Progenitor cell of endocrine pancreas (in vitro differentiated cells): ENCODE measurements at regions not wholly inside any gene's neighbourhood (a gene's known extent, or its start where the extent isn't known, plus 50 kb on each side); places are given as distances from the start of the nearest gene placed in this dataset.

Experiments
- DNase-seq: peaks from one replicate; pipeline ENCODE4 v3.0.0; 2021; ENCODE audit warnings: low spot score; ENCODE audit not compliant: unreplicated experiment
- H3K27ac Mint-ChIP-seq: 2 replicates; pipeline ENCODE4 v1.8.0; 2021; ENCODE audit warnings: mild to moderate bottlenecking, moderate library complexity, mixed read lengths
- H3K27me3 Mint-ChIP-seq: 2 replicates; pipeline ENCODE4 v1.8.0; 2021; ENCODE audit warnings: mixed read lengths
- H3K36me3 Mint-ChIP-seq: 2 replicates; pipeline ENCODE4 v1.8.0; 2022; ENCODE audit warnings: mixed read lengths; ENCODE audit not compliant: insufficient read depth
- H3K4me1 Mint-ChIP-seq: 2 replicates; pipeline ENCODE4 v1.8.0; 2021; ENCODE audit warnings: low read depth, mixed read lengths
- H3K4me3 Mint-ChIP-seq: 2 replicates; pipeline ENCODE4 v1.8.0; 2021; ENCODE audit warnings: low read depth, mild to moderate bottlenecking, moderate library complexity, mixed read lengths
- H3K9me3 Mint-ChIP-seq: 2 replicates; pipeline ENCODE4 v1.8.0; 2021; ENCODE audit warnings: low read depth, mixed read lengths
- TF ChIP-seq, protein P1 (sequence below): fragments of 200-600 bp; sonication (generic); IDR thresholded peaks from one replicate; pipeline ENCODE4 v1.5.0; 2021; ENCODE audit warnings: antibody characterized with exemption, mild to moderate bottlenecking; ENCODE audit not compliant: unreplicated experiment

DNA sequence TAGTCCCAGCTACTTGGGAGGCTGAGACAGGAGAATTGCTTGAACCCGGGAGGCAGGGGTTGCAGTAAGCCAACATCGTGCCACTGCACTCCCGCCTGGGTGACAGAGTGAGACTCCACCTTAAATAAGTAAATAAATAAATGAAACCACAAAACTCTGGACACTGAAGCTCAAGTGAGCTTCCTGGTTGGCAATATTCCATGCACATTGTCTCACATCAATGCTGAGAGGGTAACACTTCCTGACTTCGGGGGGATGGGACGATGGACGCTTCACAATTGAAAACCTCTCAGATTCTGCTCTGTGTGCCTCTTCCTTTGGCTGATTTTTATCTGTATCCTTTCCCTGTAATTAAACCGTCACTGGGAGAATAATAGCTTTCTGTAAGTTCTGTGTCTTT, 70.0 kb upstream of the ZNF644 start:
- no peak for DNase-seq
- TF ChIP-seq, protein P1, sequence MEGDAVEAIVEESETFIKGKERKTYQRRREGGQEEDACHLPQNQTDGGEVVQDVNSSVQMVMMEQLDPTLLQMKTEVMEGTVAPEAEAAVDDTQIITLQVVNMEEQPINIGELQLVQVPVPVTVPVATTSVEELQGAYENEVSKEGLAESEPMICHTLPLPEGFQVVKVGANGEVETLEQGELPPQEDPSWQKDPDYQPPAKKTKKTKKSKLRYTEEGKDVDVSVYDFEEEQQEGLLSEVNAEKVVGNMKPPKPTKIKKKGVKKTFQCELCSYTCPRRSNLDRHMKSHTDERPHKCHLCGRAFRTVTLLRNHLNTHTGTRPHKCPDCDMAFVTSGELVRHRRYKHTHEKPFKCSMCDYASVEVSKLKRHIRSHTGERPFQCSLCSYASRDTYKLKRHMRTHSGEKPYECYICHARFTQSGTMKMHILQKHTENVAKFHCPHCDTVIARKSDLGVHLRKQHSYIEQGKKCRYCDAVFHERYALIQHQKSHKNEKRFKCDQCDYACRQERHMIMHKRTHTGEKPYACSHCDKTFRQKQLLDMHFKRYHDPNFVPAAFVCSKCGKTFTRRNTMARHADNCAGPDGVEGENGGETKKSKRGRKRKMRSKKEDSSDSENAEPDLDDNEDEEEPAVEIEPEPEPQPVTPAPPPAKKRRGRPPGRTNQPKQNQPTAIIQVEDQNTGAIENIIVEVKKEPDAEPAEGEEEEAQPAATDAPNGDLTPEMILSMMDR, result no peak
- Mint-ChIP-seq H3K27ac (no peak overlapping the region), H3K36me3 (no peaks in the 10 kb centered on the region), H3K27me3 (no peaks in the 10 kb centered on the region), H3K4me1 (peaks cover 2% of the 10 kb centered on the region), H3K4me3 (no peak overlapping the region), H3K9me3 (peaks cover 7% of the 10 kb centered on the region)

DNA sequence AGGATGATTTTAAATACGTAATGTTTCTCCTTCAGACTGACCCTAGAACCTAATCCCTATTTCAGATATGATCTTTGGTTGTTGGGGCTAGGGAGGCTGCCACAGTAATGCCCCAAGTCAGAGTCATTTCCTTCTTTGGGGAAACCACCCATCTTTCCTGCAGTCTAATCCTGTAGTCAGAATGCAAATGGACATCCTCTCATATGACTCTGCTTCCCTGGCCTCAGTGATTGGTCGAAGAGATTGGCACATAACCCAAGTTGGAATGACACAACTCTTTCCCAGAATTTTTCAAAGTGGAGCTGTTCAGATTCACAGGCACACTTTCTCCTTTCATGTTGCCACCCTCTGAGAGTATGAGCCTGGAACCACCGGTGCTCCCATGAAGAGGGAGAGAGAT, 58.8 kb upstream of the ZNF644 start:
- Mint-ChIP-seq H3K36me3 (no peaks in the 10 kb centered on the region), H3K27ac (no peak overlapping the region), H3K4me1 (no peaks in the 10 kb centered on the region), H3K27me3 (no peaks in the 10 kb centered on the region), H3K4me3 (no peak overlapping the region), H3K9me3 (peaks cover 10% of the 10 kb centered on the region)
- TF ChIP-seq, protein P1, result no peak
- DNase-seq, result no peak

DNA sequence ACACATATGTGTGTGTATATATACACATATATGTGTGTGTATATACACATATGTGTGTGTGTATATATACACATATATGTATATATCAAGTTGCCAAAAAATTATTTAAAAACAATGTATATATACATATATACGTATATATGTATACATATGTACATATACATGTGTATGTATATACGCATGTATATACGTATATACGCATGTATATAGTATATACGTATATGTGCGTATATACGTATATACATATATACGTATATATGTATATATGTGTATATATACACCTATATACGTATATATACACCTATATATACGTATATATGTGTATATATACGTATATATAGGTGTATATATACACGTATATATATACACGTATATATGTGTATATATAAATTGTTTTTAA, 57.0 kb upstream of the ZNF644 start:
- Mint-ChIP-seq H3K27ac (no peak overlapping the region), H3K4me3 (no peak overlapping the region), H3K27me3 (no peaks in the 10 kb centered on the region), H3K36me3 (no peaks in the 10 kb centered on the region), H3K4me1 (no peaks in the 10 kb centered on the region), H3K9me3 (no peaks in the 10 kb centered on the region)
- TF ChIP-seq, protein P1, result no peak
- DNase-seq, result no peak

DNA sequence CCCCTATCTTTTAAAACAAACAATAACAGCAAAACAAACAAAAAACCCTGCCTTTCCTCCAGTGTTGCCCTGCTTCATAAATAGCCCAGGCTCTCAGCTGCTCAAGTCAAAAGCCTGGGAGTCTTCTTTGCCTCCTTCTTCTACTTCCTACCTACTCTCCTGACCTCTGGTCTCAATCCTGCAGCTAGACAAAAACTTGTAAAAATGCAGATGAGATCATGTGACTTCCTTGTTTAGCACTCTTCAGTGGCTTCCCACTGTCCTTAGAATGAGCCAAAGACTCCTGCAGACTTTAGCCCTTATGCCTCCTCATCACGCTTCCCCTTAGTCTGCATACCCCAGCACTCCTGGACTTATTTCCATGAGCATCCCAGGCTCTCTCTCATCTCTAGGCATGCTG, 55.0 kb upstream of the ZNF644 start:
- Mint-ChIP-seq H3K27me3 (no peaks in the 10 kb centered on the region), H3K9me3 (no peaks in the 10 kb centered on the region), H3K4me3 (no peak overlapping the region), H3K36me3 (no peaks in the 10 kb centered on the region), H3K27ac (no peak overlapping the region), H3K4me1 (peaks cover 3% of the 10 kb centered on the region)
- TF ChIP-seq, protein P1, result no peak
- DNase-seq, result no peak

DNA sequence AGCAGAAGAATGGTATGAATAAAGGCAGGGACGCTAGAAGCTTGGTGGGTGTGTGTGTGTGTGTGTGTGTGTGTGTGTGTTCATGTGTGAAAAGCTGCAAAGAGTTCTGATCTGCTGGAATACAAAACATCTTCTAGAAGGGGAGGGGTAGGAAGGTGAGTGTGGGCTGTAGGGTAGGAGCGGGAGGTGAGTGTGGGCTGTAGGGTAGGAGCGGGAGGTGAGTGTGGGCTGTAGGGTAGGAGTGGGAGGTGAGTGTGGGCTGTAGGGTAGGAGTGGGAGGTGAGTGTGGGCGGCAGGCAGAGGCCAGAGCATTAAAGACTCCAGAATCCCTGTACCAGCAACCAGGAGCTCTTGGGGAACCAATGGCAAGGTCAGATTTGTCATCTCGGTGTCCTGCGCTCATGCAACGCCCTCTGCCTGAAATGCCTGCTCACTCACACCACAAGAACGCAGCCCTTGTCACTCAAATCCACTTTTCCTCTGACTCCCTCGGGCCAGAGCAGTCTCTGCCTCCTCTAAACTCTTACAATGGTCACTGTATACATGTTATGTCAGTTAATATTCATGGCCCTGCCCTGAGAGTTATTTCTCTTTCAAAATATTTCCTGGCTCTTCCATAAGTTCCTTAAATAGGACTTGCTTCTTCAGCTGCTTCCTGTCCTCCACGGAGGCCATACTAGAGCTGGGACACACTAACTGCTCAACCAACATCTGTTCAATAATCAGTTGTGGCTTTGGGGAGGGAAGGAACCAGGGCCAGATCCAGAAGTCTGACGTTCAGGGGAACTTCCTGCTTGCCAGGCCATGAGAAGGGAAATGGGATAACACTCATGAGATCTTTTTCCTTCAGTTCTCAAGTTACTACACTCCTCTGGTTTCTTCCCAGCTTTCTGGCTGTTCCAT, 53.6 kb upstream of the ZNF644 start:
- TF ChIP-seq, protein P1, result no peak
- Mint-ChIP-seq H3K4me3 (no peak overlapping the region), H3K36me3 (no peaks in the 10 kb centered on the region), H3K9me3 (no peaks in the 10 kb centered on the region), H3K4me1 (peaks cover 6% of the 10 kb centered on the region), H3K27me3 (no peaks in the 10 kb centered on the region), H3K27ac (no peak overlapping the region)
- DNase-seq, result no peak
